WTC11 (cell line): ENCODE measurements at regions not wholly inside any gene's neighbourhood (a gene's known extent, or its start where the extent isn't known, plus 50 kb on each side); places are given as distances from the start of the nearest gene placed in this dataset.

Experiments used
- ATAC-seq: fragments of 200-7000 bp; cut with Tn5 transposase; 2 replicates; pipeline ENCODE4 v1.10.0; 2021; ENCODE audit warnings: mild to moderate bottlenecking, moderate library complexity
- CTCF ChIA-PET: fragments of 300-600 bp; sonication (Branson Sonifier 250); formaldehyde crosslinking; loops from one replicate; lab custom pipeline; 2021; ENCODE audit warnings: antibody characterized with exemption; lab: Charles Lee
- POLR2A ChIA-PET: fragments of 350-600 bp; sonication (Branson Sonifier 250); formaldehyde crosslinking; loops from one replicate; lab custom pipeline; 2021; ENCODE audit warnings: antibody characterized with exemption; lab: Charles Lee
- DNase-seq: peaks from one replicate; pipeline ENCODE4 v3.0.0; 2021; ENCODE audit warnings: low spot score
- H3K27ac Mint-ChIP-seq: 2 replicates; pipeline ENCODE4 v1.8.0; 2021; ENCODE audit warnings: mixed read lengths
- H3K27me3 Mint-ChIP-seq: 2 replicates; pipeline ENCODE4 v1.8.0; 2021; ENCODE audit warnings: low read depth, mild to moderate bottlenecking, moderate library complexity, mixed read lengths
- H3K36me3 Mint-ChIP-seq: 2 replicates; pipeline ENCODE4 v1.8.0; 2021; ENCODE audit warnings: mixed read lengths
- H3K4me1 Mint-ChIP-seq: 2 replicates; pipeline ENCODE4 v1.8.0; 2022; ENCODE audit warnings: mixed read lengths
- H3K4me3 Mint-ChIP-seq: 2 replicates; pipeline ENCODE4 v1.8.0; 2021; ENCODE audit warnings: mild to moderate bottlenecking, moderate library complexity, mixed read lengths
- H3K9me3 Mint-ChIP-seq: 2 replicates; pipeline ENCODE4 v1.8.0; 2021; ENCODE audit warnings: mixed read lengths
- AFF4 ChIP-seq: sonication (generic); formaldehyde crosslinking; IDR thresholded peaks from 2 replicates; pipeline ENCODE4 v1.8.1; 2023; ENCODE audit warnings: mild to moderate bottlenecking, missing genetic modification reagents, borderline replicate concordance
- ATF1 ChIP-seq: sonication (generic); formaldehyde crosslinking; IDR thresholded peaks from 2 replicates; pipeline ENCODE4 v1.8.1; 2023; ENCODE audit warnings: mild to moderate bottlenecking, moderate library complexity, missing genetic modification reagents
- ELF4 ChIP-seq: sonication (generic); formaldehyde crosslinking; IDR thresholded peaks from 2 replicates; pipeline ENCODE4 v1.8.1; 2022; ENCODE audit warnings: low read depth, mild to moderate bottlenecking, moderate library complexity, missing genetic modification reagents
- HMGA2 ChIP-seq: fragments of 250-450 bp; sonication (Bioruptor Pico); IDR thresholded peaks from 2 replicates; pipeline ENCODE4 v1.4.0; 2021; ENCODE audit warnings: mild to moderate bottlenecking, moderate library complexity
- JAZF1 ChIP-seq: fragments of 250-450 bp; sonication (Bioruptor Pico); IDR thresholded peaks from 2 replicates; pipeline ENCODE4 v1.9.0; 2021; ENCODE audit warnings: moderate library complexity, mild to moderate bottlenecking, inconsistent platforms
- MXD4 ChIP-seq: fragments of 250-450 bp; sonication (Bioruptor Pico); IDR thresholded peaks from 2 replicates; pipeline ENCODE4 v1.8.0; 2021; ENCODE audit warnings: mild to moderate bottlenecking, moderate library complexity, borderline replicate concordance
- NFYB ChIP-seq: sonication (generic); formaldehyde crosslinking; conservative IDR thresholded peaks from 2 replicates; pipeline ENCODE4 v1.8.0; 2022; ENCODE audit warnings: low read depth, missing genetic modification reagents
- SOX15 ChIP-seq: fragments of 250-450 bp; sonication (Bioruptor Pico); IDR thresholded peaks from 2 replicates; pipeline ENCODE4 v1.9.0; 2021; ENCODE audit warnings: mild to moderate bottlenecking
- TCF7 ChIP-seq: sonication (generic); formaldehyde crosslinking; IDR thresholded peaks from 2 replicates; pipeline ENCODE4 v1.8.0; 2022; ENCODE audit warnings: mild to moderate bottlenecking, low read depth, missing genetic modification reagents, moderate library complexity
- TEAD1 ChIP-seq: sonication (generic); formaldehyde crosslinking; IDR thresholded peaks from 2 replicates; pipeline ENCODE4 v1.8.0; 2022; ENCODE audit warnings: mild to moderate bottlenecking, missing genetic modification reagents
- TEAD4 ChIP-seq: sonication (generic); formaldehyde crosslinking; IDR thresholded peaks from 2 replicates; pipeline ENCODE4 v1.8.0; 2022; ENCODE audit warnings: mild to moderate bottlenecking, missing genetic modification reagents
- USF1 ChIP-seq: sonication (generic); formaldehyde crosslinking; IDR thresholded peaks from 2 replicates; pipeline ENCODE4 v1.8.0; 2022; ENCODE audit warnings: mild to moderate bottlenecking, missing genetic modification reagents
- ZNF263 ChIP-seq: sonication (generic); formaldehyde crosslinking; IDR thresholded peaks from 2 replicates; pipeline ENCODE4 v1.8.1; 2022; ENCODE audit warnings: low read depth, mild to moderate bottlenecking, moderate library complexity, missing genetic modification reagents
- ZNF317 ChIP-seq: sonication (generic); formaldehyde crosslinking; IDR thresholded peaks from 2 replicates; pipeline ENCODE4 v1.8.1; 2023; ENCODE audit warnings: low read depth, mild to moderate bottlenecking, moderate library complexity, missing genetic modification reagents, borderline replicate concordance
- ZNF396 ChIP-seq: fragments of 250-450 bp; sonication (Bioruptor Pico); IDR thresholded peaks from 2 replicates; pipeline ENCODE4 v1.8.0; 2021; ENCODE audit warnings: mild to moderate bottlenecking, moderate library complexity, borderline replicate concordance
- TF ChIP-seq, protein P1 (sequence below): fragments of 250-450 bp; sonication (Bioruptor Pico); conservative IDR thresholded peaks from 2 replicates; pipeline ENCODE4 v1.9.0; 2021; ENCODE audit warnings: mild to moderate bottlenecking
- TF ChIP-seq, protein P2 (sequence below): sonication (generic); formaldehyde crosslinking; IDR thresholded peaks from 2 replicates; pipeline ENCODE4 v1.8.1; 2022; ENCODE audit warnings: missing genetic modification reagents, borderline replicate concordance
- TF ChIP-seq, protein P3 (sequence below): sonication (generic); formaldehyde crosslinking; IDR thresholded peaks from 2 replicates; pipeline ENCODE4 v1.8.1; 2022; ENCODE audit warnings: mild to moderate bottlenecking, moderate library complexity, missing genetic modification reagents

- TF ChIP-seq ELF4 (CRISPR knock-in tag) = no peak
- ChIA-PET POLR2A (no interaction called here), CTCF (no interaction called here)
- ATAC-seq (no peak), DNase-seq (no peak)
- Mint-ChIP-seq H3K27me3 (no peaks in the 10 kb centered on the region), H3K4me3 (no peak overlapping the region), H3K4me1 (no peaks in the 10 kb centered on the region), H3K36me3 (no peaks in the 10 kb centered on the region), H3K9me3 (no peaks in the 10 kb centered on the region), H3K27ac (no peak overlapping the region)
Observed at GRCh38 chr12:59007620-59008019, 87.3 kb upstream of the LRIG3 start.

GRCh38 chr12:59005193-59005955 lies 85.1 kb upstream of the LRIG3 start:
- DNase-seq = no peak

DNA sequence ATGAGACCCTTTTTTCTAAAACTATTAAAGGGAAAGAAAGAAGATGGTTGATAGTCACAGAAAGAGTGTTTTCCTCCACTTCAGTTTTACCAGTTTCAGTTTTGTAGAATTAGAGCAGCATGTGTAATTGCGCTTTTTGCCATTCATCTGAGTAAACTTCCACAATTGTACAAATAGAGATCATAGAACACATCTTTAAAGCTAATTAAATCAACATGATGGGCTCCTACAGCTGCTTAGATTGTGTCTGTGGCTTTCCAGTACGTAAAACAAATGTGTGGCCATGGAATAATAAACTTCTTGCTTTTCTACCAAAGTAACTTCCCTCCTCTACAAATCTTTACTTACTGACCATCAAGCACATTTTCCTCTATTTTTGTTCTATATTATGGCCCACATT lies 84.2 kb upstream of the LRIG3 start:
- ChIA-PET CTCF (no interaction called here), POLR2A (no interaction called here)
- Mint-ChIP-seq H3K27me3 (no peaks in the 10 kb centered on the region), H3K9me3 (no peaks in the 10 kb centered on the region), H3K4me3 (no peak overlapping the region), H3K27ac (no peak overlapping the region), H3K36me3 (no peaks in the 10 kb centered on the region), H3K4me1 (no peaks in the 10 kb centered on the region)
- ATAC-seq (no peak), DNase-seq (no peak)
- no peak for TF ChIP-seq TCF7 (CRISPR knock-in tag)
- TF ChIP-seq JAZF1 (CRISPR knock-in tag) = no peak
- TF ChIP-seq ZNF263 (CRISPR knock-in tag) = no peak
- TF ChIP-seq, protein P1, sequence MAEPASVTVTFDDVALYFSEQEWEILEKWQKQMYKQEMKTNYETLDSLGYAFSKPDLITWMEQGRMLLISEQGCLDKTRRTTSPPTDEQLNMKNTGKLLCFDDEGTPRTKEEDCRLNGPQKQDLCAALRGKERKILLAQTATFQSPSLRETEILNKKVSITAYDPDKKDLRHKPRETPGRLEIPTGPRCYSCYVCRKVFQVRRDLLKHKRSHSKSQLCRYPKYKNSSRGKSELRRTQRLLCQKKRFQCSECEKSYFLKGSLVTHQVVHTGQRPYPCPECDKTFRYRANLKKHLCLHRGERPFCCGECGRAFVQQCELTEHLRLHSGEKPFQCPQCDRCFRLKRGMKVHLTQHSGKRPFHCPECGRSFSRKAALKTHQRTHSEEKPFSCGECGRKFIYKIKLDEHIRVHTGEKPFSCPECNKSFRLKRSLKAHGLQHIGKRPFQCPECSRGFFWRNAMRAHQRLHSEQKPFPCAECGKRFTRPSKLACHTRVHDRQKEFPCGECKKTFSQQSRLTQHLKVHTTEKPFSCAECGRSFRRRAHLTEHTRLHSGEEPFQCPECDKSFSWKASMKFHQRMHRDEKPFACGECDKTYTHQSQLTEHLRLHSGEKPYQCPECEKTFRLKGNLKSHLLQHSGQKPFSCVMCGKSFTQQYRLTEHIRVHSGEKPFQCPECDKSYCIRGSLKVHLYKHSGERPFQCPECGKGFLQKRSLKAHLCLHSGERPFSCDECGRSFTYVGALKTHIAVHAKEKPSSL (CRISPR knock-in tag) = no peak
- TF ChIP-seq HMGA2 (CRISPR knock-in tag) = no peak
- TF ChIP-seq, protein P2, sequence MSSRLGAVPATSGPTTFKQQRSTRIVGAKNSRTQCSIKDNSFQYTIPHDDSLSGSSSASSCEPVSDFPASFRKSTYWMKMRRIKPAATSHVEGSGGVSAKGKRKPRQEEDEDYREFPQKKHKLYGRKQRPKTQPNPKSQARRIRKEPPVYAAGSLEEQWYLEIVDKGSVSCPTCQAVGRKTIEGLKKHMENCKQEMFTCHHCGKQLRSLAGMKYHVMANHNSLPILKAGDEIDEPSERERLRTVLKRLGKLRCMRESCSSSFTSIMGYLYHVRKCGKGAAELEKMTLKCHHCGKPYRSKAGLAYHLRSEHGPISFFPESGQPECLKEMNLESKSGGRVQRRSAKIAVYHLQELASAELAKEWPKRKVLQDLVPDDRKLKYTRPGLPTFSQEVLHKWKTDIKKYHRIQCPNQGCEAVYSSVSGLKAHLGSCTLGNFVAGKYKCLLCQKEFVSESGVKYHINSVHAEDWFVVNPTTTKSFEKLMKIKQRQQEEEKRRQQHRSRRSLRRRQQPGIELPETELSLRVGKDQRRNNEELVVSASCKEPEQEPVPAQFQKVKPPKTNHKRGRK (CRISPR knock-in tag) = no peak
- TF ChIP-seq, protein P3, sequence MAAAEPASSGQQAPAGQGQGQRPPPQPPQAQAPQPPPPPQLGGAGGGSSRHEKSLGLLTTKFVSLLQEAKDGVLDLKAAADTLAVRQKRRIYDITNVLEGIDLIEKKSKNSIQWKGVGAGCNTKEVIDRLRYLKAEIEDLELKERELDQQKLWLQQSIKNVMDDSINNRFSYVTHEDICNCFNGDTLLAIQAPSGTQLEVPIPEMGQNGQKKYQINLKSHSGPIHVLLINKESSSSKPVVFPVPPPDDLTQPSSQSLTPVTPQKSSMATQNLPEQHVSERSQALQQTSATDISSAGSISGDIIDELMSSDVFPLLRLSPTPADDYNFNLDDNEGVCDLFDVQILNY (CRISPR knock-in tag) = no peak
- TF ChIP-seq SOX15 = no peak
- no peak for TF ChIP-seq ATF1 (CRISPR knock-in tag)
- TF ChIP-seq USF1 (CRISPR knock-in tag) = no peak
- TF ChIP-seq TEAD4 (CRISPR knock-in tag) = no peak

More at GRCh38 chr12:59005193-59005955, 85.1 kb upstream of the LRIG3 start:
- CTCF ChIA-PET = no interaction called here
- no peak for ATAC-seq
- TF ChIP-seq ZNF396 (CRISPR knock-in tag) = no peak
- TF ChIP-seq NFYB (CRISPR knock-in tag) = no peak
- TF ChIP-seq, protein P3 (CRISPR knock-in tag) = no peak
- TF ChIP-seq AFF4 = no peak
- TF ChIP-seq MXD4 (CRISPR knock-in tag) = no peak
- TF ChIP-seq ZNF317 = no peak
- no peak for TF ChIP-seq TEAD1
- H3K36me3 Mint-ChIP-seq = no peaks in the 10 kb centered on the region
- no peaks in the 10 kb centered on the region for H3K27me3 Mint-ChIP-seq
- H3K4me3 Mint-ChIP-seq = no peak overlapping the region
- no peaks in the 10 kb centered on the region for H3K9me3 Mint-ChIP-seq
- no peaks in the 10 kb centered on the region for H3K4me1 Mint-ChIP-seq
- H3K27ac Mint-ChIP-seq = no peak overlapping the region
- POLR2A ChIA-PET = no interaction called here
